A204.1 (cell line): ENCODE measurements at regions not wholly inside any gene's neighbourhood (a gene's known extent, or its start where the extent isn't known, plus 50 kb on each side); places are given as distances from the start of the nearest gene placed in this dataset.
"Not testable (repeated sequence)": the region's sequence is repeated elsewhere in the genome, so short reads cannot be mapped to it uniquely, and the experiment has no call there.

Experiments
- FAIRE-seq: peaks from 2 replicates; lab custom pipeline; 2012; peaks lifted over from hg19 to GRCh38; lab: Jason Lieb, UNC

- no peak for FAIRE-seq
Measured at GRCh38 chr13:59250336-59251189, 913.2 kb downstream of the DIAPH3 start.

GRCh38 chr13:59259165-59260000 lies 904.3 kb downstream of the DIAPH3 start:
- no peak for FAIRE-seq

DNA sequence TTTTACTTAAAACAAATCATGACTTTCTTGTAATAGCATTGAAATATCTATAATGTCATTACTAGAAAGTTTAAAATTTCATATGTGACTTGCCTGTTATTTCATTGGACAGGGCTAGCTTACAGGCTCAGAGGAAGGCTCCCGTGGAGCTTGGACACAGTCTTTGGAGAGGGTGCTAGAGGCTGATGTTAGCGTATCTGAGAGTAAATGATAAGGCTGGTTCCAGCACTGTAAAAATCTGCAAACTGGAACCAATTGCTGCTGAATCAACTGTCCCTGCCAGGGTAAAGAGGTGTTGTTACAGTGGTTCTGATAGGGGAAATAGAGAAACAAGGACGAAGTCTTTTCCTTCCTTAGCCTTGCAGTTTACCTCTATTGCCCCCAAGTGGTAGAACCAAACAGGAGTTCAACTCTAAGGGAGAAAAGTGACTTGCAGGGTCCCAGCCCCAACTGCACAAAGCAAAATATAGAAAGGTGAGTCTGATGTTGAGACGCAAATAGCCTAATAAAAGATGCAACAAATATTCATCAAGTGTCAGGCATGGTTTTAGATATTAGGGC lies 901.7 kb downstream of the DIAPH3 start:
- FAIRE-seq = no peak

DNA sequence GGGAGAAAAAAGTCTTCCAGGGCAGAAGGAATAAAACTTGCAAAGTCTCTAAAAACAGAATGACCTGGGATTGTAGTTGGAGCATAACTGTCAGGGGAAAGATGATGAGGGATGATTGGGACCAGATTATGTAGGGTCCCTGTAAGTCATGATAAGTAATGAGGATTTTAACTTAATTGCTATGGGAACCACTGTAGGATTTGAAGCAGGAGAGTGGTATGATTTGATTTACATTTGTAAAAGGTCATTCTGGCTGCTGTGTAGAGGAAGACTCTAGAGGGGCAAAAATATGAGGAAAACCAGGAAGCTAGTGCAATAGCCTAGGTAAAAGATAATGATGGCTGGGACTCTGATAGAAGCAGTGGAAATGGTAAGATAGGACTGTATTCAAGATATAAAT lies 900.2 kb downstream of the DIAPH3 start:
- FAIRE-seq = no peak

GRCh38 chr13:59266478-59267063 lies 897.2 kb downstream of the DIAPH3 start:
- FAIRE-seq = no peak

GRCh38 chr13:59269476-59269875 lies 894.3 kb downstream of the DIAPH3 start:
- FAIRE-seq = no peak

- no peak for FAIRE-seq
Measured at GRCh38 chr13:59270327-59270726, 893.4 kb downstream of the DIAPH3 start.

- no peak for FAIRE-seq
Measured at GRCh38 chr13:59274958-59275727, 888.6 kb downstream of the DIAPH3 start.

DNA sequence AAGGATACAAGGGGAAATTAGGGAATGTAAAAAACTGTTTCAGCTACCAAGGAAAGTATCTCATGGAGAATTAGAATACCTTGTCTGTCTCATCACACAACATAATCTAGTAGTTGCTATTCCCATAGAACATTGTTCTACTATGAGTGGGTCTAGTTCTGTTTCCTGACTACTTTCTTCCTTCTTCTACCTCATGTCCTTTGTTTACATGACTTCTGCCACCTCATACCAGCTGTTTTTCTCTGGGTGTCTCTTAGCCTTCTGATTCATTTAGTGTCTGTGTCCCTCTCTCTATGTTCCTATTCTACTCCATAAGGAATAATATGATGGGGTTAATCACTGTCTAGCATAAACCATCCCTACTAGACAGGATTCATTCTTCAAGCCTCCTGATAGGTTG lies 887.3 kb downstream of the DIAPH3 start:
- no peak for FAIRE-seq

DNA sequence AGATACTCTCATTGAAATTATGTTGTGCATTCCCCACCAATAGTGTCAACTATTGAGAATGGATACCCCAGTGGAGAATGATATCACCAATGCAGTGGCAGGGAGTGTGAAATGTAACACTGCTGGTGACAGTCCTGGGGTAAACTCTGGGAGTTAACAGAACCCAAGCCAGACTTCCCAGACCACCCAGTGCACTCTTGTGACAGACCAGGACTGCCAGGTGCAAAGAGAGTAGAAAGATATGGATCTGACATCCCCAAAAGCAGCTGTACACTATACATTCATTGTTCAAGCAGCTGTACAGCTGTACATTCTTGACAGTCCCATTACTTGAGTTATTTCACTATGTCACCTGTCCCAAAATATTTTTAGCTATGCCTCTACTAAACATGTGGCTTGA lies 886.6 kb downstream of the DIAPH3 start:
- no peak for FAIRE-seq

- FAIRE-seq = no peak
Measured at GRCh38 chr13:59279028-59279427, 884.7 kb downstream of the DIAPH3 start.

- FAIRE-seq = no peak
Measured at GRCh38 chr13:59279576-59279975, 884.2 kb downstream of the DIAPH3 start.

GRCh38 chr13:59280297-59280696 lies 883.4 kb downstream of the DIAPH3 start:
- no peak for FAIRE-seq

DNA sequence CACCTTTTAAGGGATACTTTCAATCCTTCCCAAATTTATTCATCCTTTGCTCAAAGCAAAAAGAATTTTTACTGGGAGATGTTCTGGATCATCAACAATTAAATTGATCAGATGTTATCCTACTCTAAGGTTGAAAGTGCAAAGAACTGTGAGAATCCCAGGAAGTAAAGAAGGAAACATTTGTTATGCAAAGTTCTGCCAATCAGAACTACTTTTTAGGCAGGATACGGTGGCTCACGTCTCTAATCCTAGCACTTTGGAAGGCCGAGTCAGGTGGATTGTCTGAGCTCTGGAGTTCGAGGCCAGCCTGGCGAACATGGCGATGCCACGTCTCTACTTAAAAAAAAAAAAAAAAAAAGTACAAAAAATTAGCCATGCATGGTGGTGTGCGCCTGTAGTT lies 882.3 kb downstream of the DIAPH3 start:
- no peak for FAIRE-seq

GRCh38 chr13:59292240-59292639 lies 871.5 kb downstream of the DIAPH3 start:
- FAIRE-seq = not testable (repeated sequence)

- FAIRE-seq = no peak
Measured at GRCh38 chr13:59299584-59299983, 864.1 kb downstream of the DIAPH3 start.

DNA sequence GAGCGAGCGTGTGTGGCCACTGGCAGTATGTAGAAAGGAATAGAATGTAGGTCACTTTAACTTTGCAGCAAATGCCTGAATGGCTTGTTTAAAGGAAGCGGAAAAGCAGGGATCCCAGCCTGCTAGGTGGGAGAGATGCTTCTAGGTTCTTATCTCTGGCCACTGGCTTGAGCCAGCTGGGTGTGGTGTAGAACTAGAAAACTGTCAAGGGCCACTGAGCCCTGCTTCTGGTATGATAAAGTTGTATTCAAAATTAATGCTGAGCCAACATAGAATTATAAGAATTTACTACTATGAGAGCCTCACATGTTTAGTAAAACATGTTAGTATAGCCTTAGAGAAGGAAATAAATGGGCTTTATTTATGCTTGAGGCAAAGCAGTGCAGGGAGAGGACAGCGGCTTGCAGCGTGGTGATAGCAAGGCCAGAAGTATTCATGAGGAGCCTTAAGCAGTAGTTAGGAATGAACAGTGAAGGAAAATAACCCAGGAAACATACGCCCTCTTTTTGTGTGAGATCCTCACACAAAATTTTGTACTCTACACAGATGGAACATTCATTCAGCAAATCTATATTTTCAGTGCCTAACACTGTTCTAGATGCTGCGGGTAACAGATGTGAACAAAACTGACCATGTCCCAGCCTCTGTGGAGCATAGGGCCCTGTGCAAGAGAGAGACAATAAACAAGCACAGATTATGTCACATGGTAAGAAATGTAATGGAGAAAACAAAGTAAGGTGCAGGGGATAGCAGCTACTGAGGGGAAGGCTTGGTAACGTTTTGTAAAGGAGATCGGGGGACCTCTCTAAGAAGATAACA lies 863.2 kb downstream of the DIAPH3 start:
- no peak for FAIRE-seq

DNA sequence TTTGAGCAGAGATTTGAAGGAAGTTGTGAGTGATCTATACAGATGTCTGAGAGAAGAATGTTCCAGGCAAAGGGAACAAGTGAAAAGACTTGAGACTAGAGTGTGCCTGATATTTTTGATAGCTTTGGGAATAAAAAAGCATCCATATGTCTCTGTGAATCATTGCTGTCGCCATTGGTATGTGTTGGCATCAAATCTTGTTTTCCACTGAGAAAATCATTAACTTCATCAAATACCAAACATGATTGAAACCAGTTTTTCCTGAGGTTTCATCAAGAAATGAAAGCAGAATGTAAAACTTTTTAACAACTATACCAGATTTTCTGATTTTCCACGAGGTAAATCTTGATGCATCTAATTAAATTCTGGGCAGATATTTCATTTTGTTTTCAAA lies 862.6 kb downstream of the DIAPH3 start:
- no peak for FAIRE-seq

- no peak for FAIRE-seq
Measured at GRCh38 chr13:59303433-59303832, 860.3 kb downstream of the DIAPH3 start.

- FAIRE-seq = no peak
Measured at GRCh38 chr13:59304596-59304995, 859.1 kb downstream of the DIAPH3 start.

DNA sequence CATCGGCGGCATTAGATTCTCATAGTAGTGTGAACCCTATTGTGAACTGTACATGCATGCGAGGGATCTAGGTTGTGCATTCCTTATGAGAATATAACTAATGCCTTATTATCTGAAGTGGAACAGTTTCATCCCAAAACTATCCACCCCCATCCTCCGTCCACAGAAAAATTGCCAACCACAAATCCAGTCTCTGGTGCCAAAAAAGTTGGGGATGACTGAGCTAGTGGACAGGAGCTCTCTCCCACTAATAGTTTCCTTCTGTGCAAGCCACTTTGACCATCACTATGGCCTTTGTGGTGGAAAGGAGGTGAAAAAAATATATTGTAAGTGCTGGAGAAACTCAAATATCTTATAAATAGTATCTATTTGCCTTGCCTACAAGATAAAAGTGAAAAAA lies 857.8 kb downstream of the DIAPH3 start:
- no peak for FAIRE-seq
